ENCODE measurements at regions not wholly inside any gene's neighbourhood (a gene's known extent, or its start where the extent isn't known, plus 50 kb on each side); places are given as distances from the start of the nearest gene placed in this dataset.

- H3K4me2 ChIP-seq (ENCODE audit: low read depth, low read length, poor library complexity, severe bottlenecking), result no peak overlapping the region
- no peaks in the 10 kb centered on the region for H3K4me1 ChIP-seq (ENCODE audit: insufficient read depth, low read length, poor library complexity, severe bottlenecking)
- H3K27me3 ChIP-seq (ENCODE audit: insufficient read depth, low read length, poor library complexity, severe bottlenecking), result peaks cover 3% of the 10 kb centered on the region
- no peak overlapping the region for H3K4me3 ChIP-seq (ENCODE audit: low read length, poor library complexity, severe bottlenecking)
- H3K36me3 ChIP-seq (ENCODE audit: insufficient read depth, low read length), result no peaks in the 10 kb centered on the region
- H3K9me2 ChIP-seq (replicated peaks; ENCODE audit: low read depth, low read length), result no peaks in the 10 kb centered on the region
- no peaks in the 10 kb centered on the region for H4K20me1 ChIP-seq (ENCODE audit: insufficient read depth, low read length, poor library complexity, severe bottlenecking)
- TF ChIP-seq, protein P1, sequence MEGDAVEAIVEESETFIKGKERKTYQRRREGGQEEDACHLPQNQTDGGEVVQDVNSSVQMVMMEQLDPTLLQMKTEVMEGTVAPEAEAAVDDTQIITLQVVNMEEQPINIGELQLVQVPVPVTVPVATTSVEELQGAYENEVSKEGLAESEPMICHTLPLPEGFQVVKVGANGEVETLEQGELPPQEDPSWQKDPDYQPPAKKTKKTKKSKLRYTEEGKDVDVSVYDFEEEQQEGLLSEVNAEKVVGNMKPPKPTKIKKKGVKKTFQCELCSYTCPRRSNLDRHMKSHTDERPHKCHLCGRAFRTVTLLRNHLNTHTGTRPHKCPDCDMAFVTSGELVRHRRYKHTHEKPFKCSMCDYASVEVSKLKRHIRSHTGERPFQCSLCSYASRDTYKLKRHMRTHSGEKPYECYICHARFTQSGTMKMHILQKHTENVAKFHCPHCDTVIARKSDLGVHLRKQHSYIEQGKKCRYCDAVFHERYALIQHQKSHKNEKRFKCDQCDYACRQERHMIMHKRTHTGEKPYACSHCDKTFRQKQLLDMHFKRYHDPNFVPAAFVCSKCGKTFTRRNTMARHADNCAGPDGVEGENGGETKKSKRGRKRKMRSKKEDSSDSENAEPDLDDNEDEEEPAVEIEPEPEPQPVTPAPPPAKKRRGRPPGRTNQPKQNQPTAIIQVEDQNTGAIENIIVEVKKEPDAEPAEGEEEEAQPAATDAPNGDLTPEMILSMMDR (conservative IDR thresholded peaks at IDR 0.05; ENCODE audit: low read length), result no peak
- no peak for TF ChIP-seq EZH2phosphoT487 (IDR thresholded peaks at IDR 0.05; ENCODE audit: borderline replicate concordance)
- no peaks in the 10 kb centered on the region for H3K79me2 ChIP-seq (ENCODE audit: insufficient read depth, low read length)
- H3K9me3 ChIP-seq (ENCODE audit: insufficient read depth, low read depth, low read length), result peaks cover 2% of the 10 kb centered on the region; the same call in 1 of the 2 replicates
- no peak overlapping the region for H3K9ac ChIP-seq (ENCODE audit: low read depth, low read length, poor library complexity, severe bottlenecking)
- no peaks in the 10 kb centered on the region for H3F3A ChIP-seq (ENCODE audit: low read depth)
- no peak overlapping the region for H2AFZ ChIP-seq (ENCODE audit: low read length)
Measured at GRCh38 chr9:7303907-7304626, 495.5 kb downstream of the DMAC1 start.

DNA sequence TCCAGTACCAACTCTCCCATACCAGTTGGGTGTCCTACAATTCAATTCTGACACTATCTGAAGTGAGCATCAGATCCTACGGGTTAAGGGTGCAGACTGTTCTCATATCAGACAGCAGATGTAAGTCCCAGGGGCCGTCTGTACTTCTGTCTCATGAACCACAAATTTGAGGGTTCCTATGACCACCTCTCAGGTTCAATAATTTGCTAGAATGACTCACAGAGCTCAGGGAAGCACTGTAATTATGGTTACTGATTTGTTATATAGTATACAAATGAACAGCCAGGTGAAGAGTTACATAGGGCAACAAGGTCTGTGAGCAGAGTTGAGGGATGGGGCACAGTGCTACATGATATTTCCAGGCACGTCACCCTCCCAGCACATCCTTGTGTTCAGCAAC, 499.1 kb downstream of the DMAC1 start:
- Histone ChIP-seq H3K4me1 (ENCODE audit: insufficient read depth, low read length, poor library complexity, severe bottlenecking) (no peaks in the 10 kb centered on the region), H3K9me2 (replicated peaks; ENCODE audit: low read depth, low read length) (no peaks in the 10 kb centered on the region), H4K20me1 (ENCODE audit: insufficient read depth, low read length, poor library complexity, severe bottlenecking) (no peaks in the 10 kb centered on the region), H3K4me3 (ENCODE audit: low read length, poor library complexity, severe bottlenecking) (no peak overlapping the region), H3K9ac (ENCODE audit: low read depth, low read length, poor library complexity, severe bottlenecking) (no peak overlapping the region), H3K27me3 (ENCODE audit: insufficient read depth, low read length, poor library complexity, severe bottlenecking) (peaks cover 3% of the 10 kb centered on the region), H3K4me2 (ENCODE audit: low read depth, low read length, poor library complexity, severe bottlenecking) (no peak overlapping the region), H3F3A (ENCODE audit: low read depth) (no peaks in the 10 kb centered on the region), H3K79me2 (ENCODE audit: insufficient read depth, low read length) (no peaks in the 10 kb centered on the region), H3K9me3 (ENCODE audit: insufficient read depth, low read depth, low read length) (no peaks in the 10 kb centered on the region), H2AFZ (ENCODE audit: low read length) (no peak overlapping the region), H3K36me3 (ENCODE audit: insufficient read depth, low read length) (no peaks in the 10 kb centered on the region)
- TF ChIP-seq, protein P1 (conservative IDR thresholded peaks at IDR 0.05; ENCODE audit: low read length), result no peak
- no peak for TF ChIP-seq EZH2phosphoT487 (IDR thresholded peaks at IDR 0.05; ENCODE audit: borderline replicate concordance)

DNA sequence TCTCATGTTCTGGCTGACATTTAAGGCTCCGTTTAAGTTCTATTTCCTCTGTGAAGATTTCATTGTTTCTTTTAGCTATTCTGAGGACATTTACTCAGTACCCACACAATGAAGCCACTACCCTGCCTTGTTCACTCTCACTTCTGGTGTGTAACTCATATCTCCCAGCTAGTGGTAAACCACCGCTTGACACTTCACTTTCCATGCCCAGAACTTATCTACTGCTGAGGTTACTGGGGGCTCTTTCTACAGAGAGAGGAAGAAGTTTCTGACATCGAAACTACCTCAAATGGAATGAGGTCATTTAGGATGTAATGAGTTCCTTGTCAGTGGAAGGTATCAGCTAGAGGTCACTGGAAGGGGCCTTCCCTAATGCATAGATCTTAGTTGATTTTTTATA, 501.5 kb downstream of the DMAC1 start:
- H3K9me2 ChIP-seq (replicated peaks; ENCODE audit: low read depth, low read length), result no peaks in the 10 kb centered on the region
- H3K4me3 ChIP-seq (ENCODE audit: low read length, poor library complexity, severe bottlenecking), result no peak overlapping the region
- no peaks in the 10 kb centered on the region for H3K9me3 ChIP-seq (ENCODE audit: insufficient read depth, low read depth, low read length)
- no peak for TF ChIP-seq EZH2phosphoT487 (IDR thresholded peaks at IDR 0.05; ENCODE audit: borderline replicate concordance)
- TF ChIP-seq, protein P1 (conservative IDR thresholded peaks at IDR 0.05; ENCODE audit: low read length), result no peak
- no peaks in the 10 kb centered on the region for H3K79me2 ChIP-seq (ENCODE audit: insufficient read depth, low read length)
- no peaks in the 10 kb centered on the region for H3K4me1 ChIP-seq (ENCODE audit: insufficient read depth, low read length, poor library complexity, severe bottlenecking)
- H3F3A ChIP-seq (ENCODE audit: low read depth), result no peaks in the 10 kb centered on the region
- H3K4me2 ChIP-seq (ENCODE audit: low read depth, low read length, poor library complexity, severe bottlenecking), result no peak overlapping the region
- no peak overlapping the region for H3K9ac ChIP-seq (ENCODE audit: low read depth, low read length, poor library complexity, severe bottlenecking)
- H2AFZ ChIP-seq (ENCODE audit: low read length), result peak overlapping the region; percentile 42
- no peaks in the 10 kb centered on the region for H3K27me3 ChIP-seq (ENCODE audit: insufficient read depth, low read length, poor library complexity, severe bottlenecking)
- H3K36me3 ChIP-seq (ENCODE audit: insufficient read depth, low read length), result no peaks in the 10 kb centered on the region
- H4K20me1 ChIP-seq (ENCODE audit: insufficient read depth, low read length, poor library complexity, severe bottlenecking), result no peaks in the 10 kb centered on the region

Measured in Loucy (cell line).